PC-9 (cell line): ENCODE measurements at regions not wholly inside any gene's neighbourhood (a gene's known extent, or its start where the extent isn't known, plus 50 kb on each side); places are given as distances from the start of the nearest gene placed in this dataset.
"Not testable (repeated sequence)": the region's sequence is repeated elsewhere in the genome, so short reads cannot be mapped to it uniquely, and the experiment has no call there.

Source experiments
- BruUV-seq: library from RNA; stranded (reverse); fragments of 400-500 nt; replicated peaks from 2 replicates; lab custom pipeline; 2021; lab: Mats Ljungman, UMichigan
- CTCF ChIA-PET: fragments of 300-600 bp; sonication (Branson Sonifier 250); formaldehyde crosslinking; loops from one replicate; lab custom pipeline; 2022; ENCODE audit warnings: antibody characterized with exemption; lab: Charles Lee
- POLR2A ChIA-PET: fragments of 300-600 bp; sonication (Branson Sonifier 250); formaldehyde crosslinking; loops from one replicate; lab custom pipeline; 2022; ENCODE audit warnings: antibody characterized with exemption; ENCODE audit not compliant: unreplicated experiment; lab: Charles Lee
- DNase-seq, 2 experiments: peaks; one replicate each; pipeline versions ENCODE4 v3.0.0 to v3.0.0-alpha.2; 2015 to 2022; ENCODE audit warnings: mixed read lengths in 1 of 2
- H2AFZ ChIP-seq: fragments of 200-600 bp; sonication (generic); 2 replicates; pipeline ENCODE4 v1.8.1; 2017; ENCODE audit warnings: antibody characterized with exemption
- H3F3A ChIP-seq: fragments of 200-600 bp; sonication (generic); 2 replicates; pipeline ENCODE4 v1.8.1; 2017; ENCODE audit warnings: antibody characterized with exemption, mild to moderate bottlenecking, low read depth; ENCODE audit not compliant: insufficient read depth
- H3K27ac ChIP-seq: fragments of 200-600 bp; sonication (generic); 2 replicates; pipeline ENCODE4 v1.6.1; 2016; ENCODE audit warnings: mixed run types
- H3K27me3 ChIP-seq: fragments of 200-600 bp; sonication (generic); 2 replicates; pipeline ENCODE4 v1.6.1; 2016; ENCODE audit warnings: low read depth, mixed run types; ENCODE audit not compliant: insufficient read depth
- H3K36me3 ChIP-seq: fragments of 200-600 bp; sonication (generic); 2 replicates; pipeline ENCODE4 v1.6.1; 2016; ENCODE audit warnings: low read depth, mixed run types
- H3K4me1 ChIP-seq: fragments of 200-600 bp; sonication (generic); replicated peaks from 2 replicates; pipeline ENCODE4 v1.6.1; 2016; ENCODE audit warnings: mixed run types; ENCODE audit not compliant: insufficient read depth
- H3K4me2 ChIP-seq: fragments of 200-600 bp; sonication (generic); 2 replicates; pipeline ENCODE4 v1.6.1; 2017; ENCODE audit warnings: mixed run types
- H3K4me3 ChIP-seq: fragments of 200-600 bp; sonication (generic); 2 replicates; pipeline ENCODE4 v1.6.1; 2016; ENCODE audit warnings: mixed run types
- H3K79me2 ChIP-seq: fragments of 200-600 bp; sonication (generic); 2 replicates; pipeline ENCODE4 v1.6.1; 2017; ENCODE audit warnings: low read depth, mixed run types
- H3K9me2 ChIP-seq: fragments of 200-600 bp; sonication (generic); 2 replicates; pipeline ENCODE4 v1.8.1; 2017; ENCODE audit warnings: mild to moderate bottlenecking; ENCODE audit not compliant: insufficient read depth
- H3K9me3 ChIP-seq: fragments of 200-600 bp; sonication (generic); 2 replicates; pipeline ENCODE4 v1.8.1; 2016; ENCODE audit warnings: low read depth; ENCODE audit not compliant: insufficient read depth
- H4K20me1 ChIP-seq: fragments of 200-600 bp; sonication (generic); 2 replicates; pipeline ENCODE4 v1.8.1; 2017; ENCODE audit not compliant: insufficient read depth
- EZH2 ChIP-seq: fragments of 200-600 bp; sonication (generic); IDR thresholded peaks from 2 replicates; pipeline ENCODE4 v1.8.0; 2017; ENCODE audit warnings: antibody characterized with exemption, low read depth
- intact Hi-C: fragments of 100-400 bp; cut with micrococcal nuclease; formaldehyde crosslinking; loops from one replicate; pipeline ENCODE4 v1.10.0; 2022; ENCODE audit not compliant: unreplicated experiment
- TF ChIP-seq, protein P1 (sequence below): fragments of 200-600 bp; sonication (generic); conservative IDR thresholded peaks from 2 replicates; pipeline ENCODE4 v1.6.1; 2017; ENCODE audit warnings: mixed run types, antibody characterized with exemption, mild to moderate bottlenecking, moderate library complexity

DNA sequence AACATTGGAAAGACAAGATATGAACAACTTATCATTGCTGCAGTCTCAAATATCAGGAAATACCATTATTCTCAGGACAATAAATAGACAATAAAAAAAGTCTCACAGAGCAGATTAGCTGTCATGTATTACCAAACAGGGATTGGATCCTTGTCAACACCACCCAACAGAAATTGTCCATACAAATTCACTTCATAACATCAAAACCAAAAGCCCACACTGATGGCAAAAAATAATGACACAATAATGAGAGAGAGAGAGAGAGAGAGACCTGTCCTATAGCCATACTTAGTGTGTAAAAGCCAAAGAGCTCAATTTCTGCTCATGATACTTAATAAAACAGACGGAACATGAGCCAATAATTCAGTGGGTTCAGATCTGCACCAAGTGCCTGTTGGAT is 96.5 kb downstream of the PPIAL4G start:
- no TSS peak for BruUV-seq
- no peak overlapping the region for H3K4me3 ChIP-seq
- ChIA-PET POLR2A (interaction anchor here (0.7 kb wide), 1 partner anchor 744 kb away, joined by 3 read pairs; no protein-coding TSS in a partner anchor), CTCF (no interaction called here)
- H3K27ac ChIP-seq = no peak overlapping the region
- no peaks in the 10 kb centered on the region for H3K36me3 ChIP-seq
- peaks cover 16% of the 10 kb centered on the region for H3K4me1 ChIP-seq
- H3K79me2 ChIP-seq = no peaks in the 10 kb centered on the region
- no peak for DNase-seq
- H3K9me2 ChIP-seq = no peaks in the 10 kb centered on the region
- no peaks in the 10 kb centered on the region for H4K20me1 ChIP-seq
- H2AFZ ChIP-seq = no peak overlapping the region
- H3K4me2 ChIP-seq = no peak overlapping the region
- intact Hi-C loops = no loop called here
- no peaks in the 10 kb centered on the region for H3K27me3 ChIP-seq
- H3K9me3 ChIP-seq = no peaks in the 10 kb centered on the region
- TF ChIP-seq, protein P1, sequence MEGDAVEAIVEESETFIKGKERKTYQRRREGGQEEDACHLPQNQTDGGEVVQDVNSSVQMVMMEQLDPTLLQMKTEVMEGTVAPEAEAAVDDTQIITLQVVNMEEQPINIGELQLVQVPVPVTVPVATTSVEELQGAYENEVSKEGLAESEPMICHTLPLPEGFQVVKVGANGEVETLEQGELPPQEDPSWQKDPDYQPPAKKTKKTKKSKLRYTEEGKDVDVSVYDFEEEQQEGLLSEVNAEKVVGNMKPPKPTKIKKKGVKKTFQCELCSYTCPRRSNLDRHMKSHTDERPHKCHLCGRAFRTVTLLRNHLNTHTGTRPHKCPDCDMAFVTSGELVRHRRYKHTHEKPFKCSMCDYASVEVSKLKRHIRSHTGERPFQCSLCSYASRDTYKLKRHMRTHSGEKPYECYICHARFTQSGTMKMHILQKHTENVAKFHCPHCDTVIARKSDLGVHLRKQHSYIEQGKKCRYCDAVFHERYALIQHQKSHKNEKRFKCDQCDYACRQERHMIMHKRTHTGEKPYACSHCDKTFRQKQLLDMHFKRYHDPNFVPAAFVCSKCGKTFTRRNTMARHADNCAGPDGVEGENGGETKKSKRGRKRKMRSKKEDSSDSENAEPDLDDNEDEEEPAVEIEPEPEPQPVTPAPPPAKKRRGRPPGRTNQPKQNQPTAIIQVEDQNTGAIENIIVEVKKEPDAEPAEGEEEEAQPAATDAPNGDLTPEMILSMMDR = no peak
- no peak for TF ChIP-seq EZH2
- H3F3A ChIP-seq = peaks cover 13% of the 10 kb centered on the region; the same call in 1 of the 2 replicates

- CTCF ChIA-PET, H2AFZ ChIP-seq, POLR2A ChIA-PET, DNase-seq, intact Hi-C loops, H3K27ac ChIP-seq, H3K79me2 ChIP-seq, H3K4me3 ChIP-seq, BruUV-seq, H3K4me2 ChIP-seq, H3K9me2 ChIP-seq, H3K27me3 ChIP-seq, H4K20me1 ChIP-seq, H3K36me3 ChIP-seq, H3K9me3 ChIP-seq: not testable (repeated sequence)
- peaks cover 16% of the 10 kb centered on the region for H3K4me1 ChIP-seq
- peaks cover 13% of the 10 kb centered on the region; the same call in 1 of the 2 replicates for H3F3A ChIP-seq
Observed at GRCh38 chr1:148386031-148386398, 97.1 kb downstream of the PPIAL4G start.

GRCh38 chr1:148385371-148386030 is 97.6 kb downstream of the PPIAL4G start:
- no TSS peak for BruUV-seq
- no peaks in the 10 kb centered on the region for H3K36me3 ChIP-seq
- no peak overlapping the region for H3K4me2 ChIP-seq
- H3K4me1 ChIP-seq = peaks cover 16% of the 10 kb centered on the region
- H3K4me3 ChIP-seq = no peak overlapping the region
- TF ChIP-seq EZH2 = no peak
- no peak for DNase-seq
- POLR2A ChIA-PET = no interaction called here
- no peaks in the 10 kb centered on the region for H3K27me3 ChIP-seq
- H3K79me2 ChIP-seq = no peaks in the 10 kb centered on the region
- H4K20me1 ChIP-seq = no peaks in the 10 kb centered on the region
- CTCF ChIA-PET = no interaction called here
- peaks cover 13% of the 10 kb centered on the region; the same call in 1 of the 2 replicates for H3F3A ChIP-seq
- intact Hi-C loops = no loop called here
- no peak overlapping the region for H2AFZ ChIP-seq
- no peak overlapping the region for H3K27ac ChIP-seq
- no peaks in the 10 kb centered on the region for H3K9me2 ChIP-seq
- H3K9me3 ChIP-seq = no peaks in the 10 kb centered on the region

GRCh38 chr1:148383966-148384365 is 99.1 kb downstream of the PPIAL4G start:
- DNase-seq = no peak
- no peaks in the 10 kb centered on the region for H3K36me3 ChIP-seq
- H3K4me2 ChIP-seq = no peak overlapping the region
- H3K4me3 ChIP-seq = no peak overlapping the region
- CTCF ChIA-PET = no interaction called here
- no peaks in the 10 kb centered on the region for H3K27me3 ChIP-seq
- H2AFZ ChIP-seq = no peak overlapping the region
- H3K4me1 ChIP-seq = peaks cover 8% of the 10 kb centered on the region
- no peak overlapping the region for H3K27ac ChIP-seq
- H3K9me3 ChIP-seq = no peaks in the 10 kb centered on the region
- no peaks in the 10 kb centered on the region for H4K20me1 ChIP-seq
- peaks cover 12% of the 10 kb centered on the region; the same call in 1 of the 2 replicates for H3F3A ChIP-seq
- POLR2A ChIA-PET = no interaction called here
- BruUV-seq = no TSS peak
- no peaks in the 10 kb centered on the region for H3K9me2 ChIP-seq
- TF ChIP-seq EZH2 = no peak
- TF ChIP-seq, protein P1 = no peak
- intact Hi-C loops = no loop called here
- no peaks in the 10 kb centered on the region for H3K79me2 ChIP-seq
